ENCODE measurements at regions not wholly inside any gene's neighbourhood (a gene's known extent, or its start where the extent isn't known, plus 50 kb on each side); places are given as distances from the start of the nearest gene placed in this dataset.

DNA sequence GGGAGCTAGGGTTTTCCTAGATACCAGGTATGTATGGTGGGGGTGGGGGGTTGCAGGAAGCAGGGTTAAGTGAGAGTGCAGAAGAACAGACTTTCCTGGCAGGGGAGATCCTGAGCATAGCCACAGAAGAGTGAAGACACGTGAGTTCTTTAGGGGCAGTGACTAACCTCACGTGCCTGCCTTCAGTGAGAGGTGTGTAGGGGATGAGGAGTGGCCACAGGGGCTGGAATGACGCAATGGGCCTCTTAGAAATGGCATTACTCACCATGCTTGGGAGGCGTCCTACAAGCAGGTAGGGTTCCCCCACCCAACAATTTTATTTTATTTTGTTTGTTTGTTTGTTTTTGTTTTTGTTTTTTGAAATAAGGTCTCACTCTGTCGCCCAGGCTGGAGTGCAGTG lies 698.6 kb upstream of the NRP1 start:
- ATAC-seq (ENCODE audit: low read depth) (peak; percentile 45; the same call in 1 of the 3 replicates), DNase-seq (ENCODE audit: low spot score) (no peak)
- no peak overlapping the region for H3K4me3 ChIP-seq (ENCODE audit: severe bottlenecking)
- H3K4me1 ChIP-seq (ENCODE audit: insufficient read depth, poor library complexity, severe bottlenecking): no peaks in the 10 kb centered on the region
- no peaks in the 10 kb centered on the region for H3K9me3 ChIP-seq (ENCODE audit: severe bottlenecking)
- H3K36me3 ChIP-seq (ENCODE audit: low read depth): no peaks in the 10 kb centered on the region
- no peaks in the 10 kb centered on the region for H3K27me3 ChIP-seq (ENCODE audit: insufficient read depth, poor library complexity, severe bottlenecking)
- TF ChIP-seq, protein P1, sequence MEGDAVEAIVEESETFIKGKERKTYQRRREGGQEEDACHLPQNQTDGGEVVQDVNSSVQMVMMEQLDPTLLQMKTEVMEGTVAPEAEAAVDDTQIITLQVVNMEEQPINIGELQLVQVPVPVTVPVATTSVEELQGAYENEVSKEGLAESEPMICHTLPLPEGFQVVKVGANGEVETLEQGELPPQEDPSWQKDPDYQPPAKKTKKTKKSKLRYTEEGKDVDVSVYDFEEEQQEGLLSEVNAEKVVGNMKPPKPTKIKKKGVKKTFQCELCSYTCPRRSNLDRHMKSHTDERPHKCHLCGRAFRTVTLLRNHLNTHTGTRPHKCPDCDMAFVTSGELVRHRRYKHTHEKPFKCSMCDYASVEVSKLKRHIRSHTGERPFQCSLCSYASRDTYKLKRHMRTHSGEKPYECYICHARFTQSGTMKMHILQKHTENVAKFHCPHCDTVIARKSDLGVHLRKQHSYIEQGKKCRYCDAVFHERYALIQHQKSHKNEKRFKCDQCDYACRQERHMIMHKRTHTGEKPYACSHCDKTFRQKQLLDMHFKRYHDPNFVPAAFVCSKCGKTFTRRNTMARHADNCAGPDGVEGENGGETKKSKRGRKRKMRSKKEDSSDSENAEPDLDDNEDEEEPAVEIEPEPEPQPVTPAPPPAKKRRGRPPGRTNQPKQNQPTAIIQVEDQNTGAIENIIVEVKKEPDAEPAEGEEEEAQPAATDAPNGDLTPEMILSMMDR (IDR thresholded peaks at IDR 0.05; ENCODE audit: poor library complexity, severe bottlenecking): no peak
- no peak overlapping the region for H3K27ac ChIP-seq (ENCODE audit: poor library complexity, severe bottlenecking)

DNA sequence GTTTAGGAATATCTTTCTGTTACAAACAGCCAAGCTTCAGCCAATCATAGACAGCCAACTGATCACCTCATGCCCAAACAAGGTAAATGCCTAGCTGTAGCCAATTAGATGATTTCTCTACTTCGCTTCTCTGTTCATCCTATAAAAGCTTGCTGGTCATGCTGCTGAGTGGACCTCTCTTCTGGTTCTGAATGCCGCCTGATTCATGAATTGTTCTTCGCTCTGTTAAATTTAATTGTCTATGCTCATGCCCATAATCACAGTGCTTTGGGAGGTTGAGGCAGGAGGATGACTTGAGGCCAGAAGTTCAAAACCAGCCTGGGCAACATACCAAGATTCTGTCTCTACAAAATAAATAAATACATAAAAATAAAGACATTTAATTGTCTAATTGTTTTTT lies 698.1 kb upstream of the NRP1 start:
- H3K27me3 ChIP-seq (ENCODE audit: insufficient read depth, poor library complexity, severe bottlenecking): no peaks in the 10 kb centered on the region
- H3K27ac ChIP-seq (ENCODE audit: poor library complexity, severe bottlenecking): no peak overlapping the region
- H3K4me3 ChIP-seq (ENCODE audit: severe bottlenecking): no peak overlapping the region
- no peaks in the 10 kb centered on the region for H3K4me1 ChIP-seq (ENCODE audit: insufficient read depth, poor library complexity, severe bottlenecking)
- no peak for DNase-seq (ENCODE audit: low spot score)
- ATAC-seq (ENCODE audit: low read depth): no peak
- TF ChIP-seq, protein P1 (IDR thresholded peaks at IDR 0.05; ENCODE audit: poor library complexity, severe bottlenecking): no peak
- no peaks in the 10 kb centered on the region for H3K9me3 ChIP-seq (ENCODE audit: severe bottlenecking)
- no peaks in the 10 kb centered on the region for H3K36me3 ChIP-seq (ENCODE audit: low read depth)

DNA sequence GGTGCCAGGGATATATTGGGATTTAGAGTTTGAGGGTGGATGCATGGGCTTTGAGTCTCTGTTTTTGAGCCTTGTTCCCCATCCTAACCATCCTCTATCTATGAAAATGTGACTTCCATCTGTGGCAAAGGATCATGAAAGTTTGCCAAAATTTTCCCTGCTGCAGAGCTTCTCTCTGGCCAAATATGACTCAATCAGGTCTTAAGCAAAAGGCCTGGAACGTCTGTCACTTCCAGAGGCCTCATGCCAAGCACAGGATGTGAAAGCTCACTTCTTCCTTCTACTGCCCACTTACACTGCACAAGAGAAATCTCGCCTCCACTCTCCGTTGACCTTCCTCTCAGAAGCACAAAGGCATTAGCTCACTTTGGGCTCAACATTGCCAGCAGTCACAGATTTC lies 696.9 kb upstream of the NRP1 start:
- H3K9me3 ChIP-seq (ENCODE audit: severe bottlenecking): no peaks in the 10 kb centered on the region
- H3K4me1 ChIP-seq (ENCODE audit: insufficient read depth, poor library complexity, severe bottlenecking): no peaks in the 10 kb centered on the region
- H3K27me3 ChIP-seq (ENCODE audit: insufficient read depth, poor library complexity, severe bottlenecking): no peaks in the 10 kb centered on the region
- H3K36me3 ChIP-seq (ENCODE audit: low read depth): no peaks in the 10 kb centered on the region
- DNase-seq (ENCODE audit: low spot score): no peak
- no peak overlapping the region for H3K4me3 ChIP-seq (ENCODE audit: severe bottlenecking)
- no peak overlapping the region for H3K27ac ChIP-seq (ENCODE audit: poor library complexity, severe bottlenecking)
- TF ChIP-seq, protein P1 (IDR thresholded peaks at IDR 0.05; ENCODE audit: poor library complexity, severe bottlenecking): no peak
- ATAC-seq (ENCODE audit: low read depth): no peak

DNA sequence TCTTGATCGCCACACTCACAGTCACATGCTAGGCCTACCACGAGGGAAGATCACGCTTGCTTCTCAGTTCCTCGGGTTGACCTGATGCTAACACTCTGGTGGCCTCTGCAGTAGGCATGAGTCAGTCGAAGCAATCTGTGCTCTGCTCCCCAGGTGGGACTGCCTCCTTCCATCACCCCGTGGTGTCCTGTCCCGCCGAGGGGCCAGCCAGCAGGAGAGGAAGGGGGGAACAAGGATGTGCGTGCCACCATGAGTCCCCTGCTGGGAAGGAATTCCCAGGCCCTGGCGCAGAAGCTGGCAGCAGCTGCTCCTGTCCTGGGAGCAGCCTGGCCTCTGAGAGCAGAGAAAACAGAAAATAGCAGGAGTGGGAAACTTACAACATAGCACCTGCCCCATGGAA lies 695.0 kb upstream of the NRP1 start:
- H3K9me3 ChIP-seq (ENCODE audit: severe bottlenecking): no peaks in the 10 kb centered on the region
- TF ChIP-seq, protein P1 (IDR thresholded peaks at IDR 0.05; ENCODE audit: poor library complexity, severe bottlenecking): no peak
- H3K36me3 ChIP-seq (ENCODE audit: low read depth): no peaks in the 10 kb centered on the region
- DNase-seq (ENCODE audit: low spot score): no peak
- no peaks in the 10 kb centered on the region for H3K27me3 ChIP-seq (ENCODE audit: insufficient read depth, poor library complexity, severe bottlenecking)
- H3K4me1 ChIP-seq (ENCODE audit: insufficient read depth, poor library complexity, severe bottlenecking): no peaks in the 10 kb centered on the region
- ATAC-seq (ENCODE audit: low read depth): no peak
- H3K4me3 ChIP-seq (ENCODE audit: severe bottlenecking): no peak overlapping the region
- no peak overlapping the region for H3K27ac ChIP-seq (ENCODE audit: poor library complexity, severe bottlenecking)

DNA sequence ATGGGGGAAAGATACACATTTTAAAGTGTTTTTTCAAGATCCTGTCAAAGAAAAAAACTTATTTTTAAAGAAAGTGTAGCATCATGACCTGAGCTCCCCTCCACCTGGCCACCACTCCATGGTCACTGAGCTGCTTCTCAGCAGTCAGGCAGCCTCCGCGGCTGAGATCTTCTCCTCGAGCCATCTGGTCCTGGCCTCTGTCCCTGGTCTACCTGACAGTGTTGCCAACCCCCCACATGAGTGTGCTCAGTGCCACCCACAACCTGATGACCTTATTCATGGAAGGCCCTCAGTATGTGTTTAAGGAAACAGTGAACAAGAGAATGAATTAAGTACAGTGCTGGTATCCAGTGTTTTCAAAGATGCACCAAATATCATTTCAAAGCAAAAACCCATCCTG lies 694.5 kb upstream of the NRP1 start:
- TF ChIP-seq, protein P1 (IDR thresholded peaks at IDR 0.05; ENCODE audit: poor library complexity, severe bottlenecking): no peak
- H3K9me3 ChIP-seq (ENCODE audit: severe bottlenecking): no peaks in the 10 kb centered on the region

More for the DNA sequence above, 694.5 kb upstream of the NRP1 start:
- H3K27me3 ChIP-seq (ENCODE audit: insufficient read depth, poor library complexity, severe bottlenecking): no peaks in the 10 kb centered on the region
- H3K4me3 ChIP-seq (ENCODE audit: severe bottlenecking): no peak overlapping the region
- no peak overlapping the region for H3K27ac ChIP-seq (ENCODE audit: poor library complexity, severe bottlenecking)
- no peak for DNase-seq (ENCODE audit: low spot score)
- no peaks in the 10 kb centered on the region for H3K36me3 ChIP-seq (ENCODE audit: low read depth)
- ATAC-seq (ENCODE audit: low read depth): no peak
- no peaks in the 10 kb centered on the region for H3K4me1 ChIP-seq (ENCODE audit: insufficient read depth, poor library complexity, severe bottlenecking)
